ENCODE measurements at regions not wholly inside any gene's neighbourhood (a gene's known extent, or its start where the extent isn't known, plus 50 kb on each side); places are given as distances from the start of the nearest gene placed in this dataset.
"Not testable (repeated sequence)": the region's sequence is repeated elsewhere in the genome, so short reads cannot be mapped to it uniquely, and the experiment has no call there.

GRCh38 chr3:105972069-105972468, 103.3 kb upstream of the CBLB start:
- no peak for DNase-seq (ENCODE audit: low read depth)
- no peak for TF ChIP-seq CTCF (IDR thresholded peaks at IDR 0.05; ENCODE audit: control insufficient read depth, extremely low read depth, insufficient read depth)
- no peak overlapping the region for H3K4me3 ChIP-seq (ENCODE audit: low read depth, low read length)

GRCh38 chr3:105974381-105974780, 105.6 kb upstream of the CBLB start:
- no peak for TF ChIP-seq CTCF (IDR thresholded peaks at IDR 0.05; ENCODE audit: control insufficient read depth, extremely low read depth, insufficient read depth)
- no peak overlapping the region for H3K4me3 ChIP-seq (ENCODE audit: low read depth, low read length)
- DNase-seq (ENCODE audit: low read depth), result no peak

- no peak for TF ChIP-seq CTCF (IDR thresholded peaks at IDR 0.05; ENCODE audit: control insufficient read depth, extremely low read depth, insufficient read depth)
- DNase-seq (ENCODE audit: low read depth), result no peak
- H3K4me3 ChIP-seq (ENCODE audit: low read depth, low read length), result no peak overlapping the region
Observed at GRCh38 chr3:105976196-105976595, 107.4 kb upstream of the CBLB start.

- no peak for TF ChIP-seq CTCF (IDR thresholded peaks at IDR 0.05; ENCODE audit: control insufficient read depth, extremely low read depth, insufficient read depth)
- no peak for DNase-seq (ENCODE audit: low read depth)
- no peak overlapping the region for H3K4me3 ChIP-seq (ENCODE audit: low read depth, low read length)
Observed at GRCh38 chr3:105979961-105980360, 111.1 kb upstream of the CBLB start.

- DNase-seq (ENCODE audit: low read depth), result no peak
- no peak for TF ChIP-seq CTCF (IDR thresholded peaks at IDR 0.05; ENCODE audit: control insufficient read depth, extremely low read depth, insufficient read depth)
- no peak overlapping the region for H3K4me3 ChIP-seq (ENCODE audit: low read depth, low read length)
Observed at GRCh38 chr3:105982207-105982606, 113.4 kb upstream of the CBLB start.

GRCh38 chr3:105984837-105985236, 116.0 kb upstream of the CBLB start:
- DNase-seq (ENCODE audit: low read depth), result no peak
- no peak for TF ChIP-seq CTCF (IDR thresholded peaks at IDR 0.05; ENCODE audit: control insufficient read depth, extremely low read depth, insufficient read depth)
- no peak overlapping the region for H3K4me3 ChIP-seq (ENCODE audit: low read depth, low read length)

- not testable (repeated sequence) for DNase-seq (ENCODE audit: low read depth); H3K4me3 ChIP-seq (ENCODE audit: low read depth, low read length)
Observed at GRCh38 chr3:105986343-105986742, 117.5 kb upstream of the CBLB start.

GRCh38 chr3:105987809-105988208, 119.0 kb upstream of the CBLB start:
- no peak overlapping the region for H3K4me3 ChIP-seq (ENCODE audit: low read depth, low read length)
- no peak for DNase-seq (ENCODE audit: low read depth)
- no peak for TF ChIP-seq CTCF (IDR thresholded peaks at IDR 0.05; ENCODE audit: control insufficient read depth, extremely low read depth, insufficient read depth)

Data from LNCaP clone FGC (cell line).